Fibroblast of villous mesenchyme (primary cell): ENCODE measurements at regions not wholly inside any gene's neighbourhood (a gene's known extent, or its start where the extent isn't known, plus 50 kb on each side); places are given as distances from the start of the nearest gene placed in this dataset.

Source experiments
- DNase-seq: peaks from one replicate; pipeline ENCODE4 v3.0.0-alpha.2; 2010; ENCODE audit warnings: low read depth
- H3K4me3 ChIP-seq: 2 replicates; pipeline ENCODE4 v1.5.1; 2011; ENCODE audit warnings: low read depth, mild to moderate bottlenecking, low read length
- TF ChIP-seq, protein P1 (sequence below): IDR thresholded peaks from 2 replicates; pipeline ENCODE4 v1.5.1; 2012; ENCODE audit warnings: low read depth, mild to moderate bottlenecking, low read length; ENCODE audit not compliant: insufficient read depth

DNA sequence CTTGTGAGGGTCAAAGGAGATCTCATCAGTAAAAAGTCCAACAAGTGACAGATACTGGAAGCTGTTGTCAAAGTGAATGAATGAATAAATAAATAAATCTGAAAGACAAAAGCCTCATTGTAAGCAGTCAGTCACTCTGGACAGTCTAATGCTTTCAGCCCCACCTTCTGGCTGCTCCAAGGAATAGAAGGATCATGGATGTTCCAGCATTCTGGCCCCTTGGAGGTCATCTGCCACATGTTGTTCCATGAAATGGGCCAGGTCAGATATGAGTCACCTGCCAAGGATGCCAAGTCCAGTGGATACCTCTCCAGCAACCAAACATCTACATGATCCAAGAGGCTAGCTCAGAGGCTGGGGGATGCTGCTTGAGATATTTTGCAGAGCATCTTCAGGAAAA, 185.6 kb downstream of the BMP7 start:
- no peak overlapping the region for H3K4me3 ChIP-seq
- TF ChIP-seq, protein P1, sequence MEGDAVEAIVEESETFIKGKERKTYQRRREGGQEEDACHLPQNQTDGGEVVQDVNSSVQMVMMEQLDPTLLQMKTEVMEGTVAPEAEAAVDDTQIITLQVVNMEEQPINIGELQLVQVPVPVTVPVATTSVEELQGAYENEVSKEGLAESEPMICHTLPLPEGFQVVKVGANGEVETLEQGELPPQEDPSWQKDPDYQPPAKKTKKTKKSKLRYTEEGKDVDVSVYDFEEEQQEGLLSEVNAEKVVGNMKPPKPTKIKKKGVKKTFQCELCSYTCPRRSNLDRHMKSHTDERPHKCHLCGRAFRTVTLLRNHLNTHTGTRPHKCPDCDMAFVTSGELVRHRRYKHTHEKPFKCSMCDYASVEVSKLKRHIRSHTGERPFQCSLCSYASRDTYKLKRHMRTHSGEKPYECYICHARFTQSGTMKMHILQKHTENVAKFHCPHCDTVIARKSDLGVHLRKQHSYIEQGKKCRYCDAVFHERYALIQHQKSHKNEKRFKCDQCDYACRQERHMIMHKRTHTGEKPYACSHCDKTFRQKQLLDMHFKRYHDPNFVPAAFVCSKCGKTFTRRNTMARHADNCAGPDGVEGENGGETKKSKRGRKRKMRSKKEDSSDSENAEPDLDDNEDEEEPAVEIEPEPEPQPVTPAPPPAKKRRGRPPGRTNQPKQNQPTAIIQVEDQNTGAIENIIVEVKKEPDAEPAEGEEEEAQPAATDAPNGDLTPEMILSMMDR = peak; percentile 39
- peak; percentile 49 for DNase-seq

DNA sequence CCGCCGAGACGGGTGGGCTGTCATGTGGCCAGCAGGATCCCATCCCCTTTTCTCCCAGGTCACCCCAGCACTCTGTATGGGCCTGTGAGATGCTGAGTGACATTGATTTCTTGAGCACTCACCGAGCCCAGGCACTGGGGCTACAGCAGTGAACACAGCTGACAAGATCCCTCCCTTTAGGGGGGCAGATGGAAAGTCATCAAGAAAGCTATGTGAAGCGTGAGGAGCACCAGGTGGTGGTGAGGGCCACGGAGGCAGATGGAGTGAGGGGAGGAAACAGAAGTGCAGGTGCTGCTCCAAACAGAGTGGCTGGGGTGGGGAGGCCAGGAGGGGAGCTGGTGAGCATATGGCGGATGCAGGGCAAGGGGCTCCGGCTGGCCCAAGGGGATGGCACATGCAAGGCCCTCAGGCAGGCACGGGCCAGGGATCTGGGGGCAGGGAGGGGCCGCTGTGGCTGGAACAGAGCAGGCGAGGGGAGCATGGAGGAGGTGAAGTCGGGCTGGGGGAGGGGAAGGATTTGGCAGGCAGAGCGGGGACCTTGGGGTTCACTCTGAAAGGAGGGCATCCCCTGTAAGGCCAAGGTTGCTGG, 184.0 kb downstream of the BMP7 start:
- no peak overlapping the region for H3K4me3 ChIP-seq
- DNase-seq = no peak
- TF ChIP-seq, protein P1 = no peak

DNA sequence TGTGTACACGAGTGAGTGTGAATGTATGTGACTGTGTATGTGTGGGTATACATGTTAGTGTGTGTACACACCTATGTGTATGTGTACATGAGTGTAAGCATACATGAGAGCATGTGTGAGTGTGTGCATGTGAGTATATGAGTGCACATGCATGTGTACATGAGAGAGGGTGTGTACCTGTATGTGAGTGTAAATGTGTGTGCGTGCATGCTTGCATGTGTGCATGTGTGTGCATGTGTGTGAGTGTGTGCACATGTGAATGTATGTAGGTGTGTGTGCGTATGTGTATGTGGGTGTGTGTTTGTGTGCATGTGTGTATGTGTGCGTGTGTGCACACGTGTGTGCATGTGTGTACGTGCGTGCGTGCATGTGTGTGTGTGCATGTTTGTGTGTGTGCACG, 183.4 kb downstream of the BMP7 start:
- no peak overlapping the region for H3K4me3 ChIP-seq
- TF ChIP-seq, protein P1 = no peak
- DNase-seq = no peak

DNA sequence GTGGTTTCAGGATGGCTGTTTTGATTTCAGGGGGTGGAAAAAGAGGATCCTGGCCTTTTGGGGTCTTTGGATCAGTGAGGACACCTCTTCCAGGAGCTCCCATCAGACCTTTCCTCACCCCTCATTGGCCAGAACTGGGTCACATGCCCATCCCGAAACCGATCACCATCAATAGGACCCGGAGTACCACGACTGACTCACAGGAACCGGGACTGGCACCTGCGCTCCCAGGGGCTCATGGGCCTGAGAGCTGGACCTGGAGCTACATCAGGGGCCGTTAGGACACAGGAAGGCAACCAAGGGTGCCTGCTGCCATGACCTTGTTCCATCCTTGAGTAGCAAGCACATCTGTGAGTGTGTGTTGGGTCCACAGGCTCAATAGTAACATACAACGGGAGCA, 180.4 kb downstream of the BMP7 start:
- DNase-seq = no peak
- H3K4me3 ChIP-seq = no peak overlapping the region
- TF ChIP-seq, protein P1 = no peak

DNA sequence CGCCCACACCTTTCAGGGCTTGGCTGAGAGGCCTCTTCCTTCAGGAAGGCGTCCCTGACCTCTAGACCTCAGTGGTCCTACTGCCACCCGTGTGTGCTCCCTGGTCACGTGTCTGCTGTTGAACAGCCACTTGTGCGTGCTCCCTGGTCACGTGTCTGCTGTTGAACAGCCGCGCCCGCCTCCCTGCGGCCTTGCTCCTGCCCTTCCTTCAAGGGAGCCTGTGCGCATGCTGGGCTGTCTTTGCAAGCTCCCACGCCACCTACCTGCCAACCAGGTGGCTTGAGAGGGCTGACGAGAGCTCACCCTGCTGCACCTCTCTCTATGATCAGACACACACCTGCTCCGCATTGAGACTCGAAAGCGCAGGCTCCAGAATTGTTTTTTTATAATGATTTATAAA, 179.3 kb downstream of the BMP7 start:
- DNase-seq = no peak
- TF ChIP-seq, protein P1 = no peak

DNA sequence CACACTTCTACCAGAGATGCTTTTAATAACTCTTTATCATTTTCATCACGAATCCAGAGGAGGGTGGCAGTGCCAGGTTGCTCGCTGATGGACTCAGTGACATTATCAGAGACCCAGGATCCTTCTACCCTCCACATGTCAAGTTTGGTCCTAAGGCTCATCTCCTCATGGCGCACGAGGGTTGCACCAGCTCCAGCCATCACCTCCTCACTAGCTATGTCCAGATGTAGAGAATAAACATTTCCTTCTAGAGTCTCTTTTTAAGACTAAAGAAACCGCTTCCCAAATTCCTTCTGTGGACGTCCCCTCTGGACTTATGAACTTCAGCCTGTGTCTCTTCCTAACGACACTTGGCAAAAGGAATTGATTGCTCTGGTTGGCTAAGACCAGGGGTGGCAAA, 178.7 kb downstream of the BMP7 start:
- no peak for DNase-seq
- H3K4me3 ChIP-seq = no peak overlapping the region
- TF ChIP-seq, protein P1 = no peak

More for the DNA sequence above, 179.3 kb downstream of the BMP7 start:
- no peak overlapping the region for H3K4me3 ChIP-seq

DNA sequence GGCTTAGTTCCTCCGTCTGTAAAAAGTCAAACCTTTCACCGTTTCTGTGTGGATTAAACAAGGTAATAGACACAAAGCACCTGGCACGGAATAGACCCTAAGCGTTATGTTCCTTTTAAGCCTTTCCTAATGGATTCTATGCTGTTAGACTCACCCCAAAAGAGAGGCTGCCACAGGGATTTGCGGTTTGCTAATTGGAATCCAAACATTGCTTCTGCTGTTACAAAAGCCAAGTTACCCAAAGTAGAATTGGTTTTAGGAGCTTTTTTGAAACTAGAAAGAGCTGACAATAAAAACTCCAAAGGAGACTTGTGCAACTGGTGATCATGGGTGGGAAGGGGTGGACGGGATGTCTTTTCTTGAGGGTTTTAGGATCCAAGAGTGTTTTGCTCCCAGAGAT, 178.0 kb downstream of the BMP7 start:
- no peak overlapping the region for H3K4me3 ChIP-seq
- peak; percentile 17 for DNase-seq
- TF ChIP-seq, protein P1 = no peak
